Coronary artery (tissue), 2 donors: ENCODE measurements at regions not wholly inside any gene's neighbourhood (a gene's known extent, or its start where the extent isn't known, plus 50 kb on each side); places are given as distances from the start of the nearest gene placed in this dataset.

Experiments
- DNase-seq: peaks from one replicate; pipeline ENCODE4 v3.0.0-alpha.2; 2017; ENCODE audit warnings: low spot score
- H3K27ac ChIP-seq, 2 donors: fragments of 200-600 bp; sonication (generic); one replicate each; pipeline ENCODE4 v1.5.1; 2016 to 2019
- H3K4me3 ChIP-seq: fragments of 200-600 bp; sonication (generic); 2 replicates; pipeline ENCODE4 v1.5.1; 2016; ENCODE audit warnings: mild to moderate bottlenecking, moderate library complexity
- CTCF ChIP-seq: fragments of 200-600 bp; sonication (generic); IDR thresholded peaks from one replicate; pipeline ENCODE4 v1.5.1; 2019; ENCODE audit warnings: antibody characterized with exemption

- no peak for DNase-seq
- Histone ChIP-seq H3K4me3 (no peak overlapping the region), H3K27ac (no peak overlapping the region)
- TF ChIP-seq CTCF, result no peak
Observed at GRCh38 chr6:21990577-21990976, 306.3 kb downstream of the PRL start.

GRCh38 chr6:21992178-21992967, 304.5 kb downstream of the PRL start:
- no peak overlapping the region for H3K4me3 ChIP-seq
- TF ChIP-seq CTCF, result no peak
- no peak for DNase-seq
- H3K27ac ChIP-seq, result no peak overlapping the region

- no peak for TF ChIP-seq CTCF
- DNase-seq, result no peak
Observed at GRCh38 chr6:21993841-21994240, 303.0 kb downstream of the PRL start.

GRCh38 chr6:21994821-21995220, 302.0 kb downstream of the PRL start:
- TF ChIP-seq CTCF, result no peak
- no peak overlapping the region for H3K4me3 ChIP-seq
- no peak overlapping the region for H3K27ac ChIP-seq
- no peak for DNase-seq

More at GRCh38 chr6:21993841-21994240, 303.0 kb downstream of the PRL start:
- Histone ChIP-seq H3K4me3 (no peak overlapping the region), H3K27ac (no peak overlapping the region)

- no peak for DNase-seq
- no peak overlapping the region for H3K4me3 ChIP-seq
- no peak for TF ChIP-seq CTCF
- H3K27ac ChIP-seq, result no peak overlapping the region
Observed at GRCh38 chr6:21995318-21995717, 301.5 kb downstream of the PRL start.

GRCh38 chr6:21996425-21997118, 300.3 kb downstream of the PRL start:
- TF ChIP-seq CTCF, result no peak
- no peak for DNase-seq
- H3K27ac ChIP-seq, result no peak overlapping the region
- H3K4me3 ChIP-seq, result no peak overlapping the region
